CD4-positive, alpha-beta T cell treated with Interleukin-12 subunit alpha and Interleukin-12 subunit beta, for 1 hour (primary cell): ENCODE measurements at regions not wholly inside any gene's neighbourhood (a gene's known extent, or its start where the extent isn't known, plus 50 kb on each side); places are given as distances from the start of the nearest gene placed in this dataset.
"Not testable (repeated sequence)": the region's sequence is repeated elsewhere in the genome, so short reads cannot be mapped to it uniquely, and the experiment has no call there.

Source experiments
- DNase-seq: peaks from one replicate; pipeline ENCODE4 v3.0.0-alpha.2; 2020

GRCh38 chr11:81700076-81700475, 1033.6 kb downstream of the FAM181B start:
- no peak for DNase-seq

DNA sequence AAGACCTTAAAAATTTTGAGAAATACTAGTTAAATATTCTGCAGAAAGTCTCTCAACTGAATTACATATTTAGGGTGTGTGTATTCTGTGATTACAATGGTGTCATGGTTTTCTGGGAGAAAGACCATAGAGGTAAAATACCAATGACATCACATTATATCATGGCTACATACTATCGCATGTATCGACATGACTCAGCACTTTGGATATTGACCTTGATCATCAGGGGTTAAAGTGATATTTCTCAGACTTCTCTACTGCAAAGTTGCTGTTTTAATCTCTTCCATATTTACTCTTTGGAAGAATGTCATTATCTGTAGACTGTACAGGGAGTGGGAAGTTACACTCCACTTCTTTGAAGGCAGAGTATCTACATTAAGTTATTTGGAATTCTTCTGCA, 1046.6 kb downstream of the FAM181B start:
- DNase-seq, result no peak

- DNase-seq, result no peak
These were observed 1059.5 kb downstream of the FAM181B start for GRCh38 chr11:81674211-81674610.

DNA sequence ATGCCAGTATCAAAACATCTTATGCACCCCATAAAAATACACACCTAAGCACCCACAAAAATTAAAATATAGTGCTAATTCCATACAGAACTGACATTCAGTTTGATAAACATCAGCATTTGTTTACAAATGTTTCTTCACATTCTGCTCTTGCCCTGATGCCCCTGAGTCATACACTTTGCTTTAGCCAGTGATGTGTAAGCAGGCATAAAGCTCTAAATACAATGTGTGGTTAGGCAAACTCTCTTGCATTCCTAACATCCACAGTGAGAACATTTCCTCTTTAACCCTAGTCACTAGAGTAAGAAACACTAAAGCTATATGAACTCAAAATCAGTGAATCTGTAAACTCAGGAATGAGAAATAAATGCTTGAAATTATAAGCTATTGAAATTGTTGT, 1060.7 kb downstream of the FAM181B start:
- DNase-seq, result no peak

DNA sequence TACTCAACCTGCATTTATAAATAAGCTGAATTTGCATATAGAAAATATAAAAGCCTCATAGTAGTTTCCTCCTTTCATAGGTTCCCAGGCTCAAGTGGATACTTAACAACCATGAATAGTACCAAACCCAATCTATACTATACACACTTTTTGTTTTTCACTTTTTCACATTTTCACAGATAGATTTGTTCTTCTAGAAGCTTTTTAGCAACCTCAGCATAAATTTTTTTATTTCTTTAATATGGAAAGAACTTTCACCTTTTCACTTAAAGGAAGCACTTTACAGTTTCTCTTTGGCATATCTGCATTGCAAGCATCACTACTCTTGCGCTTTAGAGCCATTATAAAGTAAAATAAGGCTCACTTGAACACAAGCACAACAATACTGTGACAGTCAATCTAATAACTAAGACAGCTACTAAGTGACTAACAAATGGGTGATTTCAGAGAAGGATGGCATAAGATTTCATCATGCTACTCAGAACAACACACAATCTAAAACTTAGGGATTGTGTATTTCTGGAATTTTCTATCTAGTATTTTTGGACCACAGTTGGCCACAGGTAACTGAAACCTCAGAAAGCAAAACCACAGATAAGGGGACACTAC, 1063.6 kb downstream of the FAM181B start:
- DNase-seq, result no peak

DNA sequence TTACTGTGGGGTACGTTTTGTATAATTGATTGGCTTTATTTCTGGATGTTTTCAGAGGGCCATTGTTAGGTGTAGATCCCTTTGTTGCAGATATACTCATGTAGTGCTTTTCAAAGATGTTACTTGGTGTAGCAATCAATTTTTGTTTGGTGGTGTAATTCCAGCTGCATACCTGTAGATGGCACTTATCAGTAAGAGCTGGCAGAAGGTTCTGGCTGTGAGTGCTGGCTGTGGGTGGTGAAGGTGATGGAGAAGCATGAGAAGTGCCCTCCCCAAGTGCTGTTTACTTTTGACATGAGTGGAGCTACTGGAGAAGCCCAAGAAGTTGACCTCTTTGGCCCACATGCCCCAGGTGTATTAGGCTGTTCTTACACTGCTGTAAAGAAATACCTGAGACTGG, 1074.9 kb downstream of the FAM181B start:
- DNase-seq, result peak; percentile 0

DNA sequence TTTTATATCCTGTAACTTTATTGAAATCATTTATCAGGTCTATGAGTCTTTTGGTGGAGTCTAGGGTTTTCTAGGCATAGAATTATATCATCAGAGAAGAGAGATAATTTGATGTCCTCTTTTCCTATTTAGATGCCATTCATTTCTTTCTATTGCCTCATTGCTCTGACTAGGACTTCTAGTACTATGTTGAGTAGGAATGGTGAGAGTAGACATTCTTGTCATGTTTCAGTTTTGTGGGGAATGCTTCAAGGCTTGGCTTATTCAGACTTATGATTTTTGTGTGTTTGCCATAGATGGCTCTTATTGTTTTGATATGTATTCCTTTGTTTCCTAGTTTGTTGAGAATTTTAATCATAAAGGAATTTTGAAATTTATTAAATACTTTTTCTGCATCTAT, 1078.3 kb downstream of the FAM181B start:
- no peak for DNase-seq

DNA sequence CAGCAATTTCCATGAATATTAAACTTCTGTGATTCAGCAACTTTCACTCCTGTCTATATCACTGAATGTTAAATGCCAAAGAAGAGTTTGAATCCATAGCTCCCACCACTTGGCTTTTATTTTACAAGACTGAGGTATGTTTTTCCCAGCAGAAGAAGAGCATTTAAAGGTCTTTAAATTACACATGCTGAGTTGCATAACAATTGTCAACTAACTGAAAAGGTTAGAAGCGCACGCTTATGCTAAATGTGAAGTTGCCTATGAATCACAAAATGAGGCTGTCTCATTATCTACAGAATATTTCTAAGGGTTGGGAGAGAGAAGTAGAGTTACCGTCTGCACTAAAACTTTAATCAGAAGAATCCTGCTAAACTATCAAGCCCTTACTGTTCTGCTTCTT, 1086.3 kb downstream of the FAM181B start:
- DNase-seq, result no peak

DNA sequence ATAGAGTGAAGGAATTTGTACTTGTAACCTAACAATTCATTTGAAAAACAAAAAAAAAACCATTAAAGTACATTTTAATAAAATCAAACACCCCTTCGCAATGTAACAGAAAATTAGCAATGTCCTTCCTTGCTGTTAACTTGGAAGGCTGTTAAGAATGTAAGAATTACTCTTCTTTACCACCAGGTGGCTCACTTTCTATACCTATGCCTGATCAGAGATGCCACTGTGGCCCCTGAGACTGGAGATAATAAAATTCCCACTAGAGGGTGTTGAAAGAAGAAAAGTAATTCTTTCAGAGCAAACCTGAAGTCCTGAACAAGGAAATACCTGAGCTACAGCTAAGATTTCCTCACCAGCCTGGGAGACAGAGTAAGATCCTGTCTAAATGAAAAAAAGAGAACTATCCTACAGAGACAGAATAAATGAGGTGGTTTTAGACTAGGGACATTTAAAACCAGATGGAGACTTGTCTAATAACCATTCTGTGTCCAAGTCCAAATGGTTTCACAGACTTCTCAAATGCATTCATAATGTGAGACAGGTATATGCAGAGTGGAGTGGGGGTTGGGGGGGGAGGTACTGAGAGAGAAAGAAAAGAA, 1089.3 kb downstream of the FAM181B start:
- DNase-seq, result peak; percentile 40

- DNase-seq, result no peak
These were observed 1099.2 kb downstream of the FAM181B start for GRCh38 chr11:81634483-81634882.

- DNase-seq, result no peak
These were observed 1131.2 kb downstream of the FAM181B start for GRCh38 chr11:81602508-81602907.

DNA sequence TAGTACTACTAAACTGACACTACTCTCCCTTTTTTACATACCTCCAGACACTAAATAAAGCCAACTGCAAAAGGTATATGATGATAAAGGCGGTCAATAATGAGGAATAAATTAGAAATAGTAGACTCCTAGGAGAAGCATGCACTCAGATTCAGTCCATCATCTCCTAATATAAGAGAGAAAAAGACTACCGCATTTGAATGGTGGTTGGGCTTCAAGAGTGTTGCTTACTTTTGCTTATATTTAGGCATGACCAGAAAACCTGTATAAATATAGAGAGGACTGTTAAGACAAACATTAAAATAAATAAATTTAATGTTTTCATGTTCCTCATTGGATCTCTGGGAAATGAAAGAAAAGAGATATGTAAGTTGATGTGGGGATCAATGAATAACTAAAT, 1137.0 kb downstream of the FAM181B start:
- DNase-seq, result no peak

DNA sequence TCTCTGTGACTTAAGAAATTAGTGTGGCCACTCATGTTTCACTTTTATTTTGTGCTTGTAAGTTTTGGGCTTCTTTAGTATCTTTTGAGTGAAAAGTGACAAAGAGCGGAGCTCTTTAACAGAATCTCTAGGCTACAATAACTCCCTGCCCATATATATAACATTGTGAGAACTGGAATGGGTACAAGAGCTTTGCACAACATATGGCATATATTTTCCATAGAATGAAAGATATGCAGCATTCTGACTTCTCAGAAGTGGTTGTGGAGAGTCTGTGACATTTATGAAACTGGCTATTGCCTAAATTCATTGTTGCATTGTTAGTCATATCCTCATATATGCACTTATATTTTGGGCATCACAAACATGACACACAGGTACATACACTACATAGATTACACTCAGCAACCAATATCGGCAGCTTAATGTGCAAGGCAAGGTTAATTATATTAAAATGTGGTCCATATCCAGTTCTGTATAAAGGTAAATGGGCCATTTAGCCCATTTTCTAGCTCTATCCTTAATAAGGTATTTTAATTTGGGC, 1148.2 kb downstream of the FAM181B start:
- no peak for DNase-seq

GRCh38 chr11:81579339-81579738, 1154.3 kb downstream of the FAM181B start:
- DNase-seq, result no peak

DNA sequence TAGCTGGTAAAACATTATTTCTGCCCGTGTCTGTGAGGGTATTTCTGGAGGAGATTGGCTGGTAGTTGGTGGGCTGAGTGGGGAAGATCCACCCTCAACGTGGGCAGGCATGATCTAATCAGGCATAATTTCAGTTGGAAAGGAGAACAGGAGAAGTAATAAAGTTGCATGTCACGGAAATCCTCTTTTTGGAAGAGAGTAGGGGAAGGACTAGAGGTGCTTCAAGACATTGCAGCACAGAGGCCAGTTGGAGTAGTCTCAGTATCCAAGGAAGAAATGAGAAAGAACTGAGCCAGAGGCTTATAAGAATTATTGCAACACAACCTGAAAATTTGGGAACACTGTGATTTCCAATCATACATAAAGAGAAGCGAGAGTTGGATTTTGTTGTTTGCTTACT, 1155.1 kb downstream of the FAM181B start:
- no peak for DNase-seq

DNA sequence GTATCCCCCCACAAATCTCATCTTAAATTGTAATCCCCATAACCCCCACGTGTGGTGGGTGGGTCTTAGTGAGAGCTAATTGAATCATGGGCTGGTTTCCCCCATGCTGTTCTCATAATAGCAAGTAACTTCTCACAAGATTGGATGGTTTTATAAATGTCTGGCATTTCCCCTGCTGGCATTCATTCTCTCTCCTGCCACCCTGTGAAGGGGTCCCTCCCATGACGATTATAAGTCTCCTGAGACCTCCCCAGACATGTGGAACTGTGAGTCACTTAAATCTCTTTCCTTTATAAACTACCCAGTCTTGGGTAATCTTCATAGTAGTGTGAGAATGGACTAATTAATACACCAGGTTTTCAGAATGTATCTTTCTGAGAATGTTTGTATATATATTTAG, 1159.4 kb downstream of the FAM181B start:
- DNase-seq, result no peak

DNA sequence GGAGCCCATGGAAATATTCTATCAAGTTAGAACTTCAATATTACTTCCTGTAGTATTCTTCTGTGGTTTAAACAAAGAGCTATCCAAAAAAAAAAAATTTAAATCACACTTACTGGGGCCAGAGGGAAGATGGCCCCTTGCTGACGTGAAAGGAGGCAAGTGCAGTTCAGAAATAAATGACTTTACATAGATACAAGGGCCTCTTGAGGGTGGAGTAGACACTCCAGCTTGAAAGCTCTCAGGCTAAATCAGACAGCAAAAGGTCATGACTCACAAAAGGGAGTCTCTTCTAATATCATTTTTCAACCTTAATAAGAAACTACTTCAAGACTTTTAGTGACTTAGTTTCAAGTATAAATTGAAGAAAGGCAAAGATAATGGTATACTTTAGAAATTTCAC, 1160.3 kb downstream of the FAM181B start:
- no peak for DNase-seq

DNA sequence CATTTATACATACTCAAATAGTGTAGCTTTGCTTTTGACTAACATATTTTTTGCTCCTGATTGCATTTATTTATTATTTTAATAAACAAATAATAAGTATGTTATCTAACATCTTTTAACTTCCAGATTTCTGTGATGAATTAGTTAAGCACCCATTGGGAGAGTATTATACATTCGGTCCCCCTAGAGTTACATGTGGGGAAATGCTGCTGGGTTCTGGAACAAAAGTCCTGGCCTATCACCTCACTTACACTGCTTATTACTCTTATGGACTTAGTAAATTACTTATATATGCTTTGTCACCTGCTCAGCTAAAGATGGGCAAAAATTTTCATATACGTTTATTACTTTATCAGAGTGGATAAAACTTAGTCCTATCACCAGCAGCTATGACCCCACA, 1163.0 kb downstream of the FAM181B start:
- no peak for DNase-seq

GRCh38 chr11:81569999-81570398, 1163.7 kb downstream of the FAM181B start:
- DNase-seq, result no peak

- DNase-seq, result no peak
These were observed 1164.7 kb downstream of the FAM181B start for GRCh38 chr11:81568918-81569317.

GRCh38 chr11:81548123-81548522, 1185.5 kb downstream of the FAM181B start:
- DNase-seq, result no peak

GRCh38 chr11:81539806-81540205, 1193.9 kb downstream of the FAM181B start:
- DNase-seq, result not testable (repeated sequence)

DNA sequence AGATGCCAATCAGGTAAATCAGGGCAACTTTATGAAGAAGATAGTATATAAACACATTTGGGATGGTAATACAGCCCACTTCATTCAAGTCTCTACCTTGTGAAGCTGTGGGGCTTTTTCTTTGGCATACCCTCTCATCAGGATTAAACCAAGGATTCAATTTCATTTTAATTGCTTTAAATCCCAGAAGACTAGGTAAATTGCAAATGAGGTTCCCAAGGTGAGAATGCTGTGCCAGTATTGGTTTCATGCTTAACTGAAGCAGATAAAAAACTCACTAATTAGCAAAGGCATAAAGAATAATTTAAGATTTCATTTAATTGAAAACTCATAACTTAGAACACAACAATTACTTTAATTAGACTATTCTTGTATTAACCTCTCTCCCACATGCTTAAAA, 1218.1 kb downstream of the FAM181B start:
- no peak for DNase-seq

DNA sequence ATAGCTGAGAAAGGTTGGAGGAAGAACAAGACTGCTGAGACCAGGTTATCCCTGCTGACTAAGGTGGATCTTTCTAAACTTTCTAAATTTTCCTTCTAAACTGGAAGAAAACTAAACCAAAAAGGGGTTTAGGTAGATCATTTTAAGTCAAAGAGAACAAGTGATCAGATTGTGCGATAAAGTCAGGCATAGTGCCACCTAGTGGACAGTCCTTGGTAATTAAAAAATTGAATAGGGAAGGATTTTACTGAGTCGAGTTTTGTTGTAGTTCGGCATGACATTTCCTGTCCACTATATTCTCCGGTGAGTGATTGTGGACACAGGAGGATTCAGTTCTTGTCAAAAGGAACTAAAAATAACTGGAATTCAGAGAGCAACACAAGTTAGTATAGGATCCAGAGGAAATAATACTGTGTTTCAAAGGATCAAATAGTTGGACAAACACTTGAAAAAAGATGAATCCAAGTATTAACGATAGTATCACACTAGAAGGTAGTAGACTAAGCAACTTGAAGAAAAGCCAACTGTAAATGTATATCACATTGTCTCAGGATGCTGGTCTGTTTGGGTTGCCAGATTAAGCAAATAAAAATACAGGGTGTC, 1236.4 kb downstream of the FAM181B start:
- DNase-seq, result peak; percentile 4

GRCh38 chr11:81496601-81497000, 1237.1 kb downstream of the FAM181B start:
- no peak for DNase-seq
